ENCODE measurements at regions not wholly inside any gene's neighbourhood (a gene's known extent, or its start where the extent isn't known, plus 50 kb on each side); places are given as distances from the start of the nearest gene placed in this dataset.

- TF ChIP-seq CTCF (conservative IDR thresholded peaks at IDR 0.05 in 1 of 2, IDR thresholded peaks at IDR 0.05 in 1 of 2; ENCODE audit: extremely low read depth in 1 of 2, insufficient read depth in 1 of 2, low read depth in 1 of 2, low read length in 2 of 2): no peak
- TF ChIP-seq EZH2 (IDR thresholded peaks at IDR 0.05; ENCODE audit: borderline replicate concordance, low read length): no peak
Measured at GRCh38 chr16:79265701-79266100, 334.8 kb downstream of the MAF start.
